Stimulated activated CD4-positive, alpha-beta T cell treated with anti-CD3 and anti-CD28 coated beads, TNF-alpha, amount 100 ng/mL, for 1 hour (primary cell): ENCODE measurements at regions not wholly inside any gene's neighbourhood (a gene's known extent, or its start where the extent isn't known, plus 50 kb on each side); places are given as distances from the start of the nearest gene placed in this dataset.
"Not testable (repeated sequence)": the region's sequence is repeated elsewhere in the genome, so short reads cannot be mapped to it uniquely, and the experiment has no call there.

ENCODE experiments used
- DNase-seq, 3 donors: peaks; one replicate each; pipeline ENCODE4 v3.0.0-alpha.2; 2020; ENCODE audit warnings: low read depth in 3 of 3, low spot score in 1 of 3

GRCh38 chr13:74266861-74267260, 132.7 kb upstream of the KLF12 start:
- DNase-seq, result no peak

- DNase-seq, result no peak
Measured at GRCh38 chr13:74266309-74266708, 132.1 kb upstream of the KLF12 start.

- no peak for DNase-seq
Measured at GRCh38 chr13:74264333-74264732, 130.1 kb upstream of the KLF12 start.

- DNase-seq, result not testable (repeated sequence)
Measured at GRCh38 chr13:74260420-74260819, 126.2 kb upstream of the KLF12 start.

- DNase-seq, result no peak
Measured at GRCh38 chr13:74259641-74260040, 125.4 kb upstream of the KLF12 start.

GRCh38 chr13:74258961-74259360, 124.8 kb upstream of the KLF12 start:
- no peak for DNase-seq

- DNase-seq, result no peak
Measured at GRCh38 chr13:74256969-74257368, 122.8 kb upstream of the KLF12 start.

- DNase-seq, result no peak
Measured at GRCh38 chr13:74253161-74253560, 119.0 kb upstream of the KLF12 start.

- no peak for DNase-seq
Measured at GRCh38 chr13:74251778-74252519, 117.7 kb upstream of the KLF12 start.

GRCh38 chr13:74250738-74251190, 116.6 kb upstream of the KLF12 start:
- no peak for DNase-seq

- DNase-seq, result no peak
Measured at GRCh38 chr13:74248477-74248876, 114.3 kb upstream of the KLF12 start.

GRCh38 chr13:74246487-74246886, 112.3 kb upstream of the KLF12 start:
- peak in 1 of 3 donors; percentile 5 for DNase-seq

- DNase-seq, result no peak
Measured at GRCh38 chr13:74243637-74244526, 109.7 kb upstream of the KLF12 start.

- DNase-seq, result not testable (repeated sequence)
Measured at GRCh38 chr13:74241343-74241742, 107.1 kb upstream of the KLF12 start.

GRCh38 chr13:74230984-74231501, 96.8 kb upstream of the KLF12 start:
- DNase-seq, result no peak

- DNase-seq, result no peak
Measured at GRCh38 chr13:74229242-74229641, 95.0 kb upstream of the KLF12 start.

- DNase-seq, result no peak
Measured at GRCh38 chr13:74227476-74228158, 93.4 kb upstream of the KLF12 start.

GRCh38 chr13:74226791-74227475, 92.7 kb upstream of the KLF12 start:
- DNase-seq, result no peak

GRCh38 chr13:74221752-74222151, 87.5 kb upstream of the KLF12 start:
- DNase-seq, result no peak

- DNase-seq, result no peak
Measured at GRCh38 chr13:74219566-74219965, 85.4 kb upstream of the KLF12 start.

- DNase-seq, result no peak
Measured at GRCh38 chr13:74218291-74218690, 84.1 kb upstream of the KLF12 start.
